Medulla oblongata (tissue), 1 donor: ENCODE measurements at regions not wholly inside any gene's neighbourhood (a gene's known extent, or its start where the extent isn't known, plus 50 kb on each side); places are given as distances from the start of the nearest gene placed in this dataset.

Experiments
- DNase-seq: peaks from one replicate; pipeline ENCODE4 v3.0.0-alpha.2; 2015; ENCODE audit errors: extremely low spot score

DNA sequence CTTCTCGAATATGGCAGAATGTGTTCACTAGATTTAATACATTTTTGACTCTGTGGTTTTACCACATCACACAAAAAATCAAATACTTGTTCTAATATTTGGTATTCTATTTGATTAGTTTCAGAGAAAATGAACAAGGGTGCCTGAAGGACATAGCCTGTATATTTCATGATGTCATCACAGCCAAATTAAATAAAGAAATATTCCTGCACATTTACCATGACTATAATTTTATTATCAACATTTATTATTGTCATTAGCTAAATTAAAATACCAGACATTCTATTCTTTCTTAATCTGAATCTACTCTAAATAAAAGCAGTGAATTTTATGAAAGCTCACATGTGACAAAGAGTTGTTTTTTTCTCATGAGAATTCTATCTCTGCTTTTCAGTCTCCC lies 980.5 kb downstream of the PCDH18 start:
- no peak for DNase-seq

DNA sequence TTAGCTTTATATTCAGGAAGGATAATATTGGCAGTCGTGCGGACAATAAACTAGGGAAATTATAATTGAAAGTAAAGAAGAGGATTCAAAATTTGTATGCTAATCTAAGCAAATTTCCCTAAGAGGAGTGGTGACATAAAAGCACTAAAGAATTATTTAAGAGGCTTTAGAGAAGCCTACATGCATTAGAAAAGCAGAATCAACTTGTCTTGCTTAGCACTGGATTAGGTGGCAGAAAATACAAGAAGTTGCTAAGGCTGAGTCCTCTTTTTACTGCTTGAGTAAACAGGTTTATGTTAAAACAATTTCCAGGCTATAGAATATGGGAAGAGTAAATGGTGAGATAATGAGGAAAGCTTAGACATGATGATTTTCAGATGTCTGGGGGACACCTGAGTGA lies 991.5 kb downstream of the PCDH18 start:
- DNase-seq = no peak

- no peak for DNase-seq
Measured at GRCh38 chr4:136528131-136528530, 1004.2 kb downstream of the PCDH18 start.

GRCh38 chr4:136526517-136526916 lies 1005.8 kb downstream of the PCDH18 start:
- no peak for DNase-seq

- no peak for DNase-seq
Measured at GRCh38 chr4:136524039-136524438, 1008.3 kb downstream of the PCDH18 start.

- no peak for DNase-seq
Measured at GRCh38 chr4:136516371-136516770, 1015.9 kb downstream of the PCDH18 start.

GRCh38 chr4:136505020-136505419 lies 1027.3 kb downstream of the PCDH18 start:
- no peak for DNase-seq

- DNase-seq = no peak
Measured at GRCh38 chr4:136495851-136496250, 1036.4 kb downstream of the PCDH18 start.

DNA sequence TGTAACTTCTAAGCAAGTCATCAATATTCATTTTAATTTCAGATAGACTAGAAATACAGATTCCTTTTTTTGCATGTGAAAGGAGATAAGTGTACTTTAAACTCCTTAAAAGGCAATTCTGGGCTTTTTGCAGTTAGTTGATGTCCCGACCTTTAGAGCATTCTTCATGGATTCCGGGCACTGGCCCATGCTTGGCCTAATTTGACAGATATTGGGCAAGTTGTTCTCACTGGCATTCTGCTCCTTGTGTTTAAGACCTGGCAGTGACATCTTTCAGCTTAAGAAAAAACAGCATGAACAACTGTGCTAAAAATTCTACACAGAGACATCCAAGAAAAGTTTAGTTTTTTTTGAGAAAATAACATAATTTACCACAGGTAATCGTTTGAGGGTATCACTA lies 1037.2 kb downstream of the PCDH18 start:
- peak; percentile 63 for DNase-seq

DNA sequence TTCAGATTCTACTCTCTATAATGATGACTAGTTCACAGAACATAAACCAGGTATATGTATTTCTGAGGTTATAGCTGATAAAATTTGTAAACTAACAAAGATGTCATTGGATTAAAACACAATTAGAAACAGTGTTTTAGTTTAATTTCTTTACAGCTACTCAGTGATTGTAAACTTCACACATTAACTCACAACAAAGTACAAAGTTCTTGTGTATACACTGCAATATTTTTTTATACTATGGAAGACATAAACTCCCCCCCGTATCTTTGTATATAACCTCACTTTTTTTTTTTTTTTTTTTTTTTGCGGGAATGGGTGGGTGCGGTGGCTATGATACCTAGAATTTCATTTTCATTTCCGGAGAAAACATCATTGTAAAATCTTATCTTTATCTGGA lies 1043.2 kb downstream of the PCDH18 start:
- no peak for DNase-seq

DNA sequence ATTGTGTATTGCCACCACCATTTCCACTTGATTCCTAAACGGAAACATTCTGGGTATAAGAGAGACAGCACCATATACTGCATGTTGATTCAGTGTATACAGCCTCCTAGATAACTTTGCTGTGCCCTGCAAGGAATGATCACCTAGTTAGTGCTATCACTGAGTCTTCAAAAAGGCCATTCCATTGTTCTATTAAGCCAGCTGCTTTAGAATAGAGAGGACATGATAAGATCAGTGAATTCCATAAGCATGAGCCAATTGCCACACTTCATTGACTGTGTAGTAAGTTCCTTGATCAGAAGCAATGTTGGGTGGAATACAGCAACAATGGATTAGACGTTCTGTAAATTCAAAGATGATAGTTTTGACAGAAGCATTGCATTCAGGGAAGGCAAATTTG lies 1047.3 kb downstream of the PCDH18 start:
- no peak for DNase-seq

DNA sequence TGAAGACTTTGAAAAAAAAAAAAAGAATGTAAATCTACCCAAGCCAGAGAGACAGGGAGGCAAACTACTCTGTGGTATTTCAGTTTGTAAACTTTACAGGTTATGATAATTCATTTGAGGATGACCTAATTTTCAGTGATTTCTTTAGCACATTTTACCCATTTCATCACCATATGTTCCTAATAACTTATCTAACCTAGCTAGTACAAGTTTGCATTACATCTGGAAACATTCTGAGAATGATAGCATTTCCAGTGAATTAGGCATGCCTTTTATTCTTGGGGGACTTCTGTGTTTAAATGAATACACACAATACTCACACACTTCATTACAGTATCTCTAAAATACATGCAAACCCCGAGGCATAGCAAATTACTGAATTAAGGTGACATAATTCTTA lies 1055.5 kb downstream of the PCDH18 start:
- DNase-seq = no peak

DNA sequence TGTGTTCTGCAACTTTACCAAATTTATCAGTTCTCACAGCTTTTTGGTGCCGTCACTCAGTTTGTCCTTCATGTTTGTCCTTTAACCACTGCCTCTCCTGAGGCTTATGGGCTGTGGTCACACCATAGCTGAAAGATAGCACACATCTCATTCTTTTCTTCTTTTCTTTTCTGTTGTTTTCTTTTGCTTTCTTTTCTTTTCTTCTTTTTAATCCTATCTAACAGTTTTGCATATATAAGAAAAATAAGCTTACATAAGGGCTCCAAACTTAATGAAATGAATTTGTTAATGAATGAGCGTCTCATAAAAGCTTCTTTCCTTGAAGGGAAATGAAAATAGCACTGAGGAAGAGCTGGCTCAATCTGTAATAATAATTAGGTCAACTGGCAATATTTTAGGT lies 1061.2 kb downstream of the PCDH18 start:
- no peak for DNase-seq

- DNase-seq = no peak
Measured at GRCh38 chr4:136465691-136466090, 1066.6 kb downstream of the PCDH18 start.

DNA sequence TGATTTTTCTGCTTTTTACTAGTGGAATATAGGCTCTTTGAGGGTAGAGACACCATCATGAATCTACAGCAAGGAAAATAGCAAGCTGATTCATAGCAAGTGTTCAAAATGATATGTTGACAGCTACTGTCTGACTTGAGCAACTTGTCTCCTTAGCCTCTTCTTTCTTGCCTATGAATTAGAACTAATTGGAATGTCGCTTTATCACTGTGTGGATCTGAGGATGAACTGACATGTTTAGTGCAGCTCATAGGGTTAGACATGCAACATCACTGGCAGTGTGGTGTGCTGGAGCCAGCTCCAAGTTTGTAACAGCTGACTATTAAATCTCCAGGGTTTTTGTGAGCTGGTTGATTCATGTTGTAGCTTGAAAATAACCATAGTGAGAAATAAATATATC lies 1068.4 kb downstream of the PCDH18 start:
- no peak for DNase-seq

- no peak for DNase-seq
Measured at GRCh38 chr4:136461533-136461932, 1070.8 kb downstream of the PCDH18 start.

DNA sequence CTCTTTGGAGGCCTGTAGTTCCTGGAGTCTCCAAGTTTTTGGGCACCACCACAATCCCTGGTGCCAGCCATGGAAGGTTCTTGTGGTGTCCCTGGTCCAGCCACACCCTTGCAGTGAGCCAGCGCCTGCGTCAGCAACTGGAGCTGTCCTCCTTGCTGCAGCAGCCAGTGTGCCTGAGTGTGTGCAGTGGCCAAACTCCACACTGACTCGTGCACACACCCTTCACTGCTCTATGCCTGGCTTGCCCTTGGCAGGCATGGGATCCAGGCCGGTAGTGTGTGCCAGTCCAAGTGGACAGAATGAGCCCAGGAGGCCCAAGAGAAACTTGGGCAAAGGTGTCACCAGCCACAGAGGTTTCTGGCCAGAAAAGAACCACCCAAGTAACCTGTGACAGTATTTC lies 1074.0 kb downstream of the PCDH18 start:
- DNase-seq = no peak

GRCh38 chr4:136457577-136457976 lies 1074.7 kb downstream of the PCDH18 start:
- DNase-seq = no peak

DNA sequence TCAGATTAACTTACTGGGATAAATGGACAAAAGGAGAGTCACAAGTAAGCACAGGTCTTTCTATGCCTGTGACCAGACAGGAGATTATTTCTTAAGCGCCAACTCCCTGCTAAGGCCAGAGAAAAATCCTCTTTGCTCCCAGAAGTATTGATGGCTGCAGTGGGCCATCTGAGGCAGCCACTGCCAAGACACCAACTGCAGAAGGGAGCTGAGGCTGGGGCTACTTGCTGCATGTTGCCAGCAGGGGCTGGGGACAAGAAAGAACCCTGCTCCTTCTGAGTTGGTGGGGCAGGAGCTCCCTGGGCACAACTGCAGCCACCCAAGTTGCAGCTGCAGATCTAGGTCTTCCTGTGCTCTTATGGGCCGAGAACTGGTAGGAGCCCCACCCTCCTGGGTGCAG lies 1075.3 kb downstream of the PCDH18 start:
- no peak for DNase-seq

- DNase-seq = no peak
Measured at GRCh38 chr4:136443006-136443405, 1089.3 kb downstream of the PCDH18 start.

DNA sequence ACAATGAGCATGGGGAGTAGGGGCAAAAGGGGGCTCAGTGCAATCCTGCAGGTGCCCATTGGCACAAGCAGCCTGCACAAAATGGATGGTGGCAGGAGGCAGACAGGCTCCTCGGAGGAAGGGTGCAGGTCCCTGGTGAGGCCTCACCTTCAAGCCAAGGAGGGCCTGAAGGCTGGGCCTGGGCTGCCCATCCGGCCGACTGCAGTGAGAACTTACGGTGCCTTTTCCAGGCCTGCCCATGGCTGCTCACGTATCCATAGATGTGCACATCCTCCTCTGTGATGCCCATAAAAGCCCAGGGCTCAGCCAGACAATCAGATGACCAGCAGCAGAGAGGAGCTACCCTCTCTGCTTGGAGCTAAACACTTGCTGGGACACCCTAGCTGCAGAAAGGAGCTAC lies 1089.8 kb downstream of the PCDH18 start:
- DNase-seq = no peak

GRCh38 chr4:136441629-136442282 lies 1090.5 kb downstream of the PCDH18 start:
- DNase-seq = no peak

DNA sequence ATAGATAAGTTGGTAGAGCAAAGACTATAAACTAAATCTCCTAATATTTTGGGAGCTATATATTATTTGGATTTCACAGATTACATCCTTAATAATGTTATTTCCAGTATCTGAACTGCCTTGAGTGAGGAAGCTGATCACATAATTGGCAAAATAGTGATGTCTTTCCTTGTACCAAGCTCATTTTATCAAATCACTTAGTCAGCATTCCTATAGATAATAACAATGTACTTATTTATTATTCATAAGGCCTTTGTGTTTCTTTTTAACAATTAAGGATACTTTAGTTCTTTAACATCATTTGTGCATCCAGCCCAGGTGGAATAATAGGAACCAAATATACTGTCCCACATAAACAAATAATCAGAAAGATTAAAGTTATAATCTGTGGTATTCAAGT lies 1093.6 kb downstream of the PCDH18 start:
- no peak for DNase-seq

GRCh38 chr4:136424052-136424451 lies 1108.2 kb downstream of the PCDH18 start:
- DNase-seq = no peak
